Activated T-helper 1 cell treated with anti-CD3 and anti-CD28 coated beads, Interleukin-12 subunit alpha, Interleukin-12 subunit beta, Interleukin-2, Interleukin-4 antibody, amounts not matched to agents 30 ng/mL and 10 ng/mL and 1 ng/mL, durations not matched to agents 14 hours and 24 hours and 36 hours (primary cell): ENCODE measurements at regions not wholly inside any gene's neighbourhood (a gene's known extent, or its start where the extent isn't known, plus 50 kb on each side); places are given as distances from the start of the nearest gene placed in this dataset.

Source experiments
- DNase-seq: peaks from one replicate; pipeline ENCODE4 v3.0.0; 2021; ENCODE audit warnings: low spot score
- H3K27ac Mint-ChIP-seq: one replicate; pipeline ENCODE4 v1.8.0; 2021; ENCODE audit warnings: mild to moderate bottlenecking, mixed read lengths
- H3K27me3 Mint-ChIP-seq: one replicate; pipeline ENCODE4 v1.8.0; 2022; ENCODE audit warnings: mild to moderate bottlenecking, moderate library complexity, mixed read lengths; ENCODE audit not compliant: insufficient read depth
- H3K36me3 Mint-ChIP-seq: one replicate; pipeline ENCODE4 v1.8.0; 2021; ENCODE audit warnings: low read depth, mixed read lengths
- H3K4me1 Mint-ChIP-seq: one replicate; pipeline ENCODE4 v1.8.0; 2021; ENCODE audit warnings: low read depth, mixed read lengths
- H3K4me3 Mint-ChIP-seq: one replicate; pipeline ENCODE4 v1.8.0; 2021; ENCODE audit warnings: mild to moderate bottlenecking, moderate library complexity, mixed read lengths
- H3K9me3 Mint-ChIP-seq: one replicate; pipeline ENCODE4 v1.8.0; 2021; ENCODE audit warnings: mixed read lengths
- intact Hi-C: fragments of 100-400 bp; cut with micrococcal nuclease; formaldehyde crosslinking; loops from one replicate; pipeline ENCODE4 v1.15.1; 2024

GRCh38 chr20:16877053-16877554, 128.9 kb downstream of the OTOR start:
- no peaks in the 10 kb centered on the region for H3K9me3 Mint-ChIP-seq
- H3K4me1 Mint-ChIP-seq: no peaks in the 10 kb centered on the region
- DNase-seq: no peak
- no peaks in the 10 kb centered on the region for H3K36me3 Mint-ChIP-seq
- no peak overlapping the region for H3K4me3 Mint-ChIP-seq
- intact Hi-C loops: no loop called here
- H3K27ac Mint-ChIP-seq: no peak overlapping the region
- no peaks in the 10 kb centered on the region for H3K27me3 Mint-ChIP-seq

DNA sequence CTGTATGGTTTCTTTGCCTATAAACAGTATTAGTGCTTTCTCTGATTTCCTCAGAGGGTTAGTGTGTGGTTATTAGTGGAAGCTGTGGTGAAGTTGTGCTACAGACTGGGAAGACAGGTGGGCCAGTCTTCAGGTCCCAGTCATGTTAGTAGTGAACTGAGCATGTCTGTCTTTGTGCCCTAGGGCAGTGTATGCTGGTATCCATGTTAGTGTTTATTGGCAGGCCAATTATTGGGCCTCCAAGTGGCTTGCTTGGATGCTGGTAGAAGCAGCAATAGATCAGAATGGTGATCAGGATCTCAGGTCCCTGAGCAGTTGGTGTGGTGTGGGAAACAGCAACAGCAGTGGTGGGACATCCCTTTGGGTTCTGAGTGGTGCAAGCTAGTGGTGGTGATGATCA, 137.6 kb downstream of the OTOR start:
- no peak overlapping the region for H3K27ac Mint-ChIP-seq
- intact Hi-C loops: no loop called here
- H3K9me3 Mint-ChIP-seq: no peaks in the 10 kb centered on the region
- no peaks in the 10 kb centered on the region for H3K27me3 Mint-ChIP-seq
- no peaks in the 10 kb centered on the region for H3K36me3 Mint-ChIP-seq
- no peak overlapping the region for H3K4me3 Mint-ChIP-seq
- DNase-seq: no peak
- H3K4me1 Mint-ChIP-seq: no peaks in the 10 kb centered on the region

DNA sequence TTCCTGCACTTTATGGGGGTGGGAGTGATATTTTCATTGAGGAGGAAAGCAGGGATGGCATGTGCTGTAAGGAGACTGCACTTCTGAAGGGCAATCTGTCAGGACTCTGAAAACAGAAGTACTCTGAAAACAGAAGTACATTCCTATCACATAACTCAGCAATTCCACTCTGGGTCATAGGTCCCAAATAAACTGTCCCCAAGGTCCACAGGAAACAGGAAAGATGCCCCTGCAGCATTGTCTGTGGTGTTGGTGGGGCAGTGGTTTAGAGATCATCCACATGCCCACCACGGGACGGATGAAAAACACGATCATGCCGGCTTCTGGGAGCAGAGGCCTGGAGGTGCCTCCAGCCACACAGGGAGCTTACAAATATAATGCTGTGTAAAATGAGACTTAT, 150.3 kb downstream of the OTOR start:
- Mint-ChIP-seq H3K27ac (no peak overlapping the region), H3K27me3 (no peaks in the 10 kb centered on the region), H3K4me3 (no peak overlapping the region), H3K9me3 (no peaks in the 10 kb centered on the region), H3K36me3 (no peaks in the 10 kb centered on the region), H3K4me1 (no peaks in the 10 kb centered on the region)
- intact Hi-C loops: no loop called here
- DNase-seq: no peak

GRCh38 chr20:16902662-16903061, 154.5 kb downstream of the OTOR start:
- Mint-ChIP-seq H3K9me3 (peaks cover 2% of the 10 kb centered on the region), H3K4me3 (no peak overlapping the region), H3K36me3 (no peaks in the 10 kb centered on the region), H3K4me1 (no peaks in the 10 kb centered on the region), H3K27me3 (no peaks in the 10 kb centered on the region), H3K27ac (no peak overlapping the region)
- intact Hi-C loops: no loop called here
- no peak for DNase-seq

DNA sequence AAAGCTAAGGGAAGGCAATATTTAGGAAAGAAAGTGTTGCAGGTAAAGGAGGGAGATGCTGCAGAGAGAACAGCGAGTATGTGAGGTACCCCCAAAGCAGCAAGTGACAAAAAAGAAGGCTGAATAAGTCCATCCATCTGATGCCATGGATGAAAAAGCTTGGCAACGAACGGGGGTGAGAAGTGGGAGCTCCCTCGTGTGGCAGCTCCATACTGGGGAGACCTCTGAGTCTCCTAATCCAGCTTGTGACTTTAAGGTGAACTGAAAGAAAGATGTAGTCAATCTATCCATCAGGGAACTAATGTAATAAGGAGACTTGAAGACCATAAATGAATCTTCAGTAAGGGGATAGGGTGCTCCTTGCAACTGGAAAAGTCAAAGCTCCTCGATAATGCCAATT, 156.6 kb downstream of the OTOR start:
- DNase-seq: no peak

GRCh38 chr20:16914277-16914676, 166.1 kb downstream of the OTOR start:
- Mint-ChIP-seq H3K36me3 (no peaks in the 10 kb centered on the region), H3K27me3 (no peaks in the 10 kb centered on the region), H3K27ac (no peak overlapping the region), H3K4me3 (no peak overlapping the region), H3K9me3 (no peaks in the 10 kb centered on the region), H3K4me1 (no peaks in the 10 kb centered on the region)
- intact Hi-C loops: no loop called here
- no peak for DNase-seq

More for the DNA sequence above, 156.6 kb downstream of the OTOR start:
- no peaks in the 10 kb centered on the region for H3K27me3 Mint-ChIP-seq
- intact Hi-C loops: no loop called here
- no peak overlapping the region for H3K4me3 Mint-ChIP-seq
- H3K9me3 Mint-ChIP-seq: peaks cover 7% of the 10 kb centered on the region
- no peak overlapping the region for H3K27ac Mint-ChIP-seq
- no peaks in the 10 kb centered on the region for H3K4me1 Mint-ChIP-seq
- no peaks in the 10 kb centered on the region for H3K36me3 Mint-ChIP-seq

DNA sequence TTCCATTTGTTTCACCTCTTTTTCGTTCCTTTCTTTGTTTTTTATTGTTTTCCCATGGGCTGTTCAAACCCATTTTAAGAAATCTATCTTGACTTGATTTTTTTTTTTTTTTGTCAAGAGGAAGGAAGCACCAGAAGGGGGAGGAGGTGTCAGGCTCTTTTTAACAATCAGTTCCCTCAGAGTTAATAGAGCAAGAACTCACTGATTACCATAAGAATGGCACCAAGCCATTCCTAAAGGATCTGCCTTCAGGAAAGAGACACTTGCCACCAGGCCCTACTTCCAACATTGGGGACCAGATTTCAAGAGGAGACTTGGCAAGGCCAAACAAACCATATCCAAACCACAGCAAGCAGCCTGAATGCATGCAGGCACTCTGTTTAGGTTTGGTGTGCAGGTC, 168.0 kb downstream of the OTOR start:
- intact Hi-C loops: no loop called here
- H3K9me3 Mint-ChIP-seq: no peaks in the 10 kb centered on the region
- H3K27me3 Mint-ChIP-seq: no peaks in the 10 kb centered on the region
- no peak overlapping the region for H3K4me3 Mint-ChIP-seq
- DNase-seq: no peak
- no peak overlapping the region for H3K27ac Mint-ChIP-seq
- H3K36me3 Mint-ChIP-seq: no peaks in the 10 kb centered on the region
- no peaks in the 10 kb centered on the region for H3K4me1 Mint-ChIP-seq

GRCh38 chr20:16917636-16918035, 169.5 kb downstream of the OTOR start:
- H3K9me3 Mint-ChIP-seq: no peaks in the 10 kb centered on the region
- no peak overlapping the region for H3K27ac Mint-ChIP-seq
- intact Hi-C loops: no loop called here
- no peak overlapping the region for H3K4me3 Mint-ChIP-seq
- H3K27me3 Mint-ChIP-seq: no peaks in the 10 kb centered on the region
- DNase-seq: no peak
- no peaks in the 10 kb centered on the region for H3K4me1 Mint-ChIP-seq
- no peaks in the 10 kb centered on the region for H3K36me3 Mint-ChIP-seq

- Mint-ChIP-seq H3K9me3 (no peaks in the 10 kb centered on the region), H3K4me3 (no peak overlapping the region), H3K36me3 (no peaks in the 10 kb centered on the region), H3K4me1 (no peaks in the 10 kb centered on the region), H3K27ac (no peak overlapping the region), H3K27me3 (no peaks in the 10 kb centered on the region)
- intact Hi-C loops: no loop called here
- DNase-seq: no peak
Observed at GRCh38 chr20:16918366-16918765, 170.2 kb downstream of the OTOR start.

- Mint-ChIP-seq H3K9me3 (no peaks in the 10 kb centered on the region), H3K27me3 (no peaks in the 10 kb centered on the region), H3K4me3 (no peak overlapping the region), H3K4me1 (no peaks in the 10 kb centered on the region), H3K27ac (no peak overlapping the region), H3K36me3 (no peaks in the 10 kb centered on the region)
- intact Hi-C loops: no loop called here
- DNase-seq: no peak
Observed at GRCh38 chr20:16919841-16920240, 171.7 kb downstream of the OTOR start.

DNA sequence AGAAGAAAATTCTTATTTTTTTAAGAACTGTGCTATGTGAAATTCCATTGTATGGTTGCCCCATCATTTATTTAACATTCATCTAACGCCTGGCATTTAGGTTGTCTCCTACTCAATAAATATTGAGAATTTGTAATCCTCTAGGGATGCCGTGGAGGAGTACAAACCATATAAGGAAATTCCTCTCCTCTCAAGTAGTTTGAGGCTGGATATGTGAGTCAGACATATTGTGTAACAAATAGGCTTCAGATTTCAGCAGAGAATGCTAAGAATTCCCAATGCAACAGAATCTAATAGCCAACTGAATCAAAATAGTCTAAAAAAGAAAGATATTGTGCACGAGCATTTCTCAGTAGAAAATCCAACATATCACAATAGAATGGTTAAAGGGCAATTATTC, 174.7 kb downstream of the OTOR start:
- no peak overlapping the region for H3K4me3 Mint-ChIP-seq
- H3K36me3 Mint-ChIP-seq: no peaks in the 10 kb centered on the region
- no peaks in the 10 kb centered on the region for H3K4me1 Mint-ChIP-seq
- no peaks in the 10 kb centered on the region for H3K27me3 Mint-ChIP-seq
- intact Hi-C loops: no loop called here
- H3K27ac Mint-ChIP-seq: no peak overlapping the region
- H3K9me3 Mint-ChIP-seq: no peaks in the 10 kb centered on the region
- no peak for DNase-seq

DNA sequence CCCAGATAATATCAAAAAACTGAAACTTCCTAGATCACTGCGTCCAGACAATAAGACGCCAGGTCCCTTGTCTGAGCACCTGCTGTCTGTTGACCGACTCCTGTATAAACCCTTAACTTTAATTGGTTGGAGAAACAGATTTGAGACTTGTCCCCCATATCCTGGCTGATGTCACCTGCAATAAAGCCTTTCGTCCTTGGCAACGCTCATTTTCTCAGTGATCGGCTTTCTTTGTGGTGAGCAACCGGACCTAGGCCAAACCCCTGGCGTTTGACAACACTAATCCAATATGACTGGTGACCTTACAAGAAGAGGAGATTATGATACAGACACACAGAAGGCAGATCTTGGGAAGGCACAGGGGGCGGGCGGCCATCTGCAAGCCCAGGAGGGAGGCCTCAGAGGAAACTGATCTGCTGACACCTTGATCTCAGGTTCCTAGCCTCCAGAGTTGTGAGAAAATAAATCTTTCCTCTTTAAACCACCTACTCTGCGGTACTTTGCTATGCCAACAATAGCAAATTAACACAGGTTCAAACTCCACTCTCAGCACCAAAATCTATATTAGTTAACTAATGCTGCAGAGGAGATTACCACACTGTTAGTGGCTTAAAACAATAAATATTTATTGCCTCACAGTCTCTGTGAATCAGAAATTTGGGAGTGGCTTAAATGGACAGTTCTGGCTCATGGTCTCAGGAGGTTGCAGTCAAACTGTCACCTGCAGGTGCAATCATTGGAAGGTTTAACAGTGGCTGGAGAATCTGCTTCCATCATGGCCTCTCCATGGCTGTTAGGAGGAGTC, 178.7 kb downstream of the OTOR start:
- Mint-ChIP-seq H3K27me3 (no peaks in the 10 kb centered on the region), H3K36me3 (no peaks in the 10 kb centered on the region), H3K27ac (no peak overlapping the region), H3K4me3 (no peak overlapping the region), H3K4me1 (no peaks in the 10 kb centered on the region), H3K9me3 (peaks cover 5% of the 10 kb centered on the region)
- no peak for DNase-seq
- intact Hi-C loops: no loop called here

- Mint-ChIP-seq H3K27ac (no peak overlapping the region), H3K4me3 (no peak overlapping the region), H3K9me3 (peaks cover 10% of the 10 kb centered on the region), H3K27me3 (no peaks in the 10 kb centered on the region), H3K4me1 (no peaks in the 10 kb centered on the region), H3K36me3 (no peaks in the 10 kb centered on the region)
- no peak for DNase-seq
- intact Hi-C loops: no loop called here
Observed at GRCh38 chr20:16929756-16930155, 181.6 kb downstream of the OTOR start.

DNA sequence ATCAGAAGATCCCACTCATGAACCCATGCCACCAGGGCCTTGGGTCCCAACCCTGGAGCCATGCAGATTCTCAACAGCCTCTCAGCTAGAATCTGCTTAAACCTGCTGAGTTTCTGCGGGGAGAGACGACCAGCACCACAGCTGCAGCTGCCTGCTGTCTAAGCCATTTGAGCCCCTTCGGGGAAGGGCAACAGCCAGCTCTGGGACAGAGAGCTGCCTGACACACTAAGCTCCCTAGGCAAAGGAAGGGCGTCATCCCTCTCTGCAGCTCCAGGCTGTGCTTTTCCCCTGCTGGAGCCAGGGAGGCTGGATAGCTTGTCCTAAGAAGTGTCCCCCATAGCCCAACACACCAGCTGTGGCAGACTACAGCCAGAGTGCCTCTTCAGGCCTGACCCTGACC, 182.5 kb downstream of the OTOR start:
- intact Hi-C loops: no loop called here
- H3K36me3 Mint-ChIP-seq: no peaks in the 10 kb centered on the region
- H3K27ac Mint-ChIP-seq: no peak overlapping the region
- no peaks in the 10 kb centered on the region for H3K4me1 Mint-ChIP-seq
- no peaks in the 10 kb centered on the region for H3K27me3 Mint-ChIP-seq
- H3K4me3 Mint-ChIP-seq: no peak overlapping the region
- no peak for DNase-seq
- peaks cover 10% of the 10 kb centered on the region for H3K9me3 Mint-ChIP-seq
